Suppressor macrophage treated with lipopolysaccharide for 1 hour (primary cell): ENCODE measurements at regions not wholly inside any gene's neighbourhood (a gene's known extent, or its start where the extent isn't known, plus 50 kb on each side); places are given as distances from the start of the nearest gene placed in this dataset.

Experiments
- DNase-seq, 3 donors: peaks; one replicate each; pipeline ENCODE4 v3.0.0-alpha.2; 2020 to 2022

DNA sequence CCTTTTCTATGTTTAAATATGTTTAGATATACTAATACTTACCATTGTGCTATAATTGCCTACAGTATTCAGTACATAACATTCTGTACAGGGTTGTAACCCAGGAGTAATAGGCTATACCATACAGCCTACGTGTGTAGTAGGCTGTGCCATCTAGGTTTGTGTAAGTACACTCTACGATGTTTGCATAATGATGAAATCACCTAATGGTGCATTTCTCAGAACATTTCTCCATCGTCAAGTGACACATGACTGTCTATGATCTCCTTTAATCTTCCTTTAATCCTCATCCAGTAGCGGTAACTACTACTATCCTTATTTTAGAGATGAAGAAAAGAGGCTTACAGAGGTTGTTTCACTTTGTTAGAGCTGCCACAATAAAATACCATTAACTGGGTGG is 369.2 kb downstream of the PLK2 start:
- no peak for DNase-seq

DNA sequence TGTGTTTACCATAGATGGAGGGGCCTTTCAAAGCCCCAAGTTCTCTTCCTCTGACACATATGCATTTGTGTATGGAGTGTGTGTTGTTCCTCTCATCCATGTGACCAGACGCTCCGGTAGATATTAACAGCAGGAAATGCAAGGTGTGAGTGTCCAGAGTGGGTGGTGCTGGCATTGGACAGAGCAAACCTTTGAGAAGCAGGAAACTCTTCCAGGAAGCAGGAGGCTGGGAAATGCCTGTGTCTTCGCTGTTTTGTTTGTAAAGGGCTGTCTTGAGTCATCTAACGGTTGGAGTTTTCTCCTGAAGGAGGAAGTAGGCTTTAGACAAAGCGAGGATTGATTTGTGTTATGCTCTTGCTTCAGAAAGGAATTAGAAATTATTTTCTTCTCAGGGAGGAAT is 370.9 kb downstream of the PLK2 start:
- peak in 1 of 3 donors; percentile 1 for DNase-seq

DNA sequence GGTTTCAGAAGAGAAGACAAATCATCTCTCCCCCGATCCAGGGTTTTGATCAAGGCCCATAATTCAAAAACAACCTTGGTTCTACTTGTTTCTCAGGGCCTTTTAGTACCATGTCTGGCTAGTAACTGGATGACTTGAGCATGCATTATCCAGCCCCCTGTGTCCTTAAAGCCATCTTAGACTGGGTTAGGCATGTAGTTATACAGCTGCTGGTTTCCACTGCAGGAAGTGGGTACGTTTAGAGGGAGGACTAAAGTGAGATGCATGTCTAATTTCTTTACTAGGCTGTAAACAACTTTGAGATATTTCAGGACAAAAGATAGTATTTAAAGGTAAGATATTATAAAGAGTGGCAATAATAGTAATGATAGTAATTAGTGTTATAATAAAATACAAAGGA is 372.0 kb downstream of the PLK2 start:
- no peak for DNase-seq

DNA sequence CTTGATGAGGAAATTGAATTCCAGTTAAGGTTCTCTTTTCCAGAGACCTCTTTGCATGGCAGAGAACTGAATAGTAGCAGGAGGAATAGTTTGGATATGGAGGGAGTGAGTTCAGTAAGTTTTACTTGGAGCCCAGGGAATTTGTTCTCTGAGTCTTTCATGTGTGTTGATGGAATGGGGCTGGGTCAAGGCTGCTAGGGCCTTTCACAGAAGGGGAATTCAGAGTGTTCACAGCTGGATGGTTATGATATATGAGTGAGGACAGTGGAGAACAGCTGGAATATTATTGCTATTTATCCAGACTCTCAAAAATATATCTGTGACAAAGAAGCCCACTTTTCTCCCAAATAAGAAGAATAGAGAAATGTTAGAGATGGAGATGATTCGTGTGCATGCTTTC is 372.8 kb downstream of the PLK2 start:
- no peak for DNase-seq

DNA sequence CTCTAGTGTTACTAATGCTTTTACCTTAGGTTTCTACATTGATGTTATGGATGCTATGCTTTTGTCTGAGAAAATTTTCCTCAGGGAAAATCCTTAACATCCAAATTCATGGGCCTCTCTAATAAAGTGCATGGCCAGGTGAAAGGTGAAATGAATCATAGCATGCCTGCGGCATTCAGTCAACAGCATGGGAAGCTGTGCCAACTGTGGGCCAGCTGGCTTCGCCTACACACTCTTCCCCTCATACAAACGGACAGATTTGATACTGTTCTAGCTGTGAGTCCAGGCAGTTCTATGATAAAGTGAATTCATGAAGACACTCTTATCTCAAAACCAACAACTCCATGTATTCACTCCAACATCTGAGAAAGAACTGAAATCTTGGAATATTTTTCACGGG is 374.1 kb downstream of the PLK2 start:
- no peak for DNase-seq

DNA sequence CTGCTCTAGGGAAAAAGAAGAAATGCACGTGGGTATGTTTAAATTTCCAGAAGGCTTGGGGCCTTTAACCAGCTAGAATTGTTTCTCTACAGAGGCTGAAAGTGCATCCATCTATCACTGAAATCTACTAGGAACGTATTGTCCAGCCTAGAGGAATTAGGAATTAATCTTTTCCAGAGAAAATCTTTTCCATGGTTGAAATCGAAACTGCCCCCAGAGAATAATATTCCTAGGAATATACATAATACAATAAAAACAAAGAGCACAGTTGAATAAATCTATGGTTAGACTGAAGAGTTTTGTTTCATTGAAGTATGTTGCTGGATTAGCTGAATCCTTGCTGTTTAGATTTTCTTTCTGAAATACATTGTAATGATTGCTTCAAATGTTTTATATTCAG is 378.5 kb downstream of the PLK2 start:
- no peak for DNase-seq

DNA sequence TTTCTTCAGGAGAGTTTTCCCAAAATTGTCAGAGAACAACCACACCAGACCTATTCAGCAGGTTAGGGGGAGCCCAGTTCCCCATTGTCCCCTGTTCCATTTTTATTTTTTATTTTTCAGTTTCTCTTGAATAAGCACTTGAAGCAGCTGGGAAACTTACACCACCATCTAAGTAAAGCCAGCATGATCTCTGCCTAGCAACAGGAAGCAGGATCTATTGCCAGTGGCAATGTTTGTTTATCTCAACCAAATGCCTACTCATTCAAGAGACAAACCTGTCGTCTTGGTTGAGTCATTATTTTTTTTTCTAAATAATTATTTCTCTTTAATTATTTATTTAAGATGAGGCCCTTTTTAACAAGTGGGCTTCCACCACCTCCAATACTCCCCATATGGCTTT is 379.3 kb downstream of the PLK2 start:
- DNase-seq = no peak

DNA sequence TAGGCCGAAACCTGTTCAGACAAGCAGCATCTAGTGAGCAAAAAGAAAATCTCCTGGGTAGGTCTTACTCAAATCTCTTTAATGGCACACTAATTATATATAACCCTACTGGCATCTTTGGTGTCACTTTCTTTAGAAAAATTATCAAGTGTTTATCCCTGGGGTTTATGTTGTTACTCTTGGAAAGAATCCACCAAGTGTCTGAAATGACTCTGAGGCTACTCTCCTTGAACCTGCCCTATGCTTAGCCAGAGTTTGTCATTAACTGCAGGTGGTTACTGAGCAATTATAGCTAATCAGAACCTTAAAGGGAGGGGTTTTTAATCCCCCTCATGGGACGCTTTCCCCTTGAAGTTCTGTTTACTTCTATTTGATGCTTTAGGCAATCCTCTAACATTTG is 381.9 kb downstream of the PLK2 start:
- DNase-seq = no peak

DNA sequence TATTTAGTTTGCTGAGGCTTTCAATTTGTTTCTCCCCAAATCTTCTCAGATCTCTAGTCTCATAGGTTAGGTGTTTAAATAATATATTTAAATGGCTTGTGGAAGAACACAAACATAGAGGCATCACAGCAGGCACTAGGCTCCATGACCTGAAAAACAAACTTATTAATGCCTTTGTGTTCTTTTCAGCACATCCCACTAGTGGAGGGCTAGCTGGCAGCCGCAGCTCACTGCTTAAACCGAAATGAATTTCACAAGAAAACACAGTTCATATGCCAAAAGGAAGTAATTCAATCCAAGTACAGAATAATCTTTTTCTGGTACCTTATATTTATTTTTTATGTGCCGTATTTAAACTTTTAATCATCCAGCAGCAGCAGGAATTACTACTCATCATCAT is 382.5 kb downstream of the PLK2 start:
- no peak for DNase-seq

DNA sequence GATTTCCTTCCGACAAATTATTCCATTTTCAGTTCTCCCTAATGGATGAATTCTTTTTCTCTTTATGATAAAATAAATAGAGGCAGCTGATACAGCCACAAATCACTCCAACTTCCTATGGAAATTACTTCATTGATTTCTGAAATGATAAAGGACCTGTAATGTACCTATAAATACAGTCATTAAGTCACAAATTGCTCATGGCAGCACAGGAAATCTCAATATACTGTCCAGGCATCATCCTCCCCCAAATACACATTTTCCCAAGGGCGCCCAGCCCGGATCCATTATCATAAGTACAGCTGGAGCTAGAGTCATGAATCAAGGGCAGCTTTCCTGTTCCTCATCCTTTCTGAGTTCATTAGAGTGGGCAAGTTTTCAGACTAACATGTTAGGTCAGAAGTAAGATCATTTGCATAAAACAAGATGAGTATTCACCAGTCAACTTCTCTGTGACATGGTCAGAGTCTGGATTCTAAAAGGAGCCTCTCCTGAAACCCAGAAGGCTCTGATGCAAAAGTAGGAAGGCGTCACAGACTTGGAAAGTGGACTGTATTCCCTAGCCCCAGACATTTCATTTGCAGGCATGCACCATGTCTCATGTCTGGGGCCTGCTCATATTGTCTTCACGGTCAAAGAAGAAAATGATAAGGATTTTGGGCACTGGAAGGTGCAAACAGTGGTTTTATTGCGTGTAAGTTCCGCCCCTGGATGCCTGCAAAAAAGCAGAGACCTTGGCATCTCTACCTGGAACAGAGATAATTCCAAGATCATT is 383.2 kb downstream of the PLK2 start:
- no peak for DNase-seq

DNA sequence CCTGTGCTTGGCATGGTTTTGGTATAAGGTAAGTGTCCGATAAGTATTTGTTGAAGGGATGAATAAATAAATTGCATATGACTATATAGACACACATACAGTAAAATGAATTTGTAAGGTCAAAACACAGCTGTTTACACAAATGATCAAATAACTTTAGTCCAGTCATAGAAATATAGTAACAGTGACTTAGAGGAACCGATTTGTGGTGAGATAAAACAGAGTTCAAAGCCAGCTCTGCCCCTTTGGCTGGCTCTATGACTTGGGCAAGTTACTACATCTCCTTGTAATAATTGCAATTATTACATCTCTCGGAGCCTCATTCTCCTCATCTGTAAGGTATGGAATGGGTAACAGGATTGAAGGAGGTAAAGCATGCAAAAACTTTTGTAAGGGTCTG is 384.0 kb downstream of the PLK2 start:
- DNase-seq = no peak

DNA sequence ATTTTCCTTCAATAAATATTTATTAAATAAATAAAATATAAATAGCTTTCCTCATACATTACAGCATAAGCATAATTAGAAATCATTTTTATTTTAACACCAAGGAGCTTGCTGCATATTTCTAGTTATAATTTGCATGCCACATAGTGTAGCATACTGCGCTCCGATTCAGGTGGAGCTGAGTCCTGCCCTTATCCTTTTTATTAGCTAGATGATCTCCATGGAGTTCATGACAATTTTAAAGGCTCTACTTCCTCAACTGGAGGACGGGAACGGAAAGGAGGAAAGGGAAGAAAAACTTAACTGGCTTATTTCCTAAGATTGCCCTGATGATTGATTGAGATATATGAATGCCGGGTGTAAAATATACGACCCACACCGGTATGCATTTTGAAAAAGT is 385.2 kb downstream of the PLK2 start:
- no peak for DNase-seq

DNA sequence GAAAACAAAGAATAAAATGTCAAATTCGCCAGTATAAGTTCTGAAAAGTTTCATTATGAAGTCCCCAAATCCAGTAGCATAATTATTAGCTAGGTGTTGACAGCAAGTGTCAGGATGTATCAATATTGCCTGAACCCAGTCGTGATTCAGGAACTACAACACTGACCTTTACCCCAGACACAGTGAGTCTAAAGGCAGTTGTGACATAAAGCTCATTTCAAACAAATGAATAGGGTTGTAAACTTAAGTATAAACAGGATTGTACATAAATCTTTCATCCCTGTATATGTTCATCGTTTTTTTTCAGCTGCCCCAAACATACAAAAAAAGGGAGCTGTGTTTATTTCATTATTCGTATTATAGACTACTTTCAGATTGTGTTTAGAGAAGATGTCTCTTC is 385.7 kb downstream of the PLK2 start:
- no peak for DNase-seq

DNA sequence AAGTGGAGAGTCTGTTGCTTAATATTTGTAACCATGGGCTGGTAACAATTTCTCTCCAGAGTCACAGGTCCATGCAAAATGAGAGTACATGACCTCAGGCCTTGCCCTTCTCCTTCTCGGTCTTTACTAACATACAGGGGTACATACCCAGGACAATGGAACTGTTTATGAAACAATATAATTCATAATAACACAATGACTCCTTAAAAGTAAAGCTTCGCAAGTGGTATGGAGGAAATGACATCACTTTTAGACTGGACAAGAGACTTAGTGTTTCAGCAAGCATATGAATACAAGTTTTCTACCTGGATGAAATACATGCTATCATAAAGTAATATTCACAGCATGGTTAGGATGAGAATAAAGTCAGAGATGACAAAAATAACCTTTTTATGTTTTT is 386.6 kb downstream of the PLK2 start:
- DNase-seq = no peak

DNA sequence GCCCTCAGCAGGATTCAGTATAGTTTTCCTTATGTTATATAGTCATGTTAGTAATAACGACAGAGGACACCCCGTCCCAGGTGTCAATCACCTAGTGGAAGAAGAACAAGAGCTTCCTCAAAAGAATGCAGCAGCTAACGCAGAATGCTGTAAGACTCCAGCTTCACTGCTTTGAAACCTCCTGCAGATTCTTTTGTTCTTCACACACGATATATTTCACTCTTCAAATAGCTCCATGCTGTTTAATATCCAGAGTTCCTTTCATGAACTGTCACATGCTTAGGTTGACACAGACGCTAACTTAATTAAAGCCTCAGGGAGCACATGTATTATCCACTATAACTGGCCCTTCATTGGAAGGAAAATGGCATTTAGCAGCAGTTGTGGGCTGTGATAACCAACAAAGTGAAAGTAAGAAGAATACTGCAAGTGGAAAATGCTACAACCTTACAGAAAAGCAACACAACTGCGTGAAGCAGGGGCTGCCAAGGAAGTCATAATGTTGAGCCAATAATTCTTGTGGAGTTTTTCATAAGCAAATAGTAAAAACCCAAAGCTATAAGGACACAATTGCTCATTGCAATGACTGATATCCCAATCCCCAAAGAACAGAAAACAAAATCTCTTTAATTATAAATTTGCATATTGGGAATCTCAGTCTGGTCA is 387.5 kb downstream of the PLK2 start:
- no peak for DNase-seq

DNA sequence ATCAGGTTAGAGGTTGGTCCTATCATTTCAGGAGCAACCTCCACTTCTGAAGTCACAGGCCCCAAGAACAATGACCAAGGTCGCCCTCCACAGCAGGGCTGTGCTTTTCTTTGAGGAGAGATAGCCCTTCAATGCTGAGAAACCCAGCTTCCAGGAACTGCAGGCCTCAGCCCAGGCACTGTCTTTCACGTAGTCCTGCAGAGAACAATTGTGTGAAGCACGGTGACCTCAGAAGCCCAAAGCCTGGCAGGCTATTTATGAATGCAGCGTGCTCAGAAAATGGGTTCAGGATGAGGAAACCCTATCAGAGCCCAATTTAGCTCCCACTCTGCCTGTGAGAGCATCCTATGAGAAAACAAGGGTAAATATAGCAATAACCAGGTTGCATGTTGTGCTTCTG is 388.3 kb downstream of the PLK2 start:
- DNase-seq = no peak

DNA sequence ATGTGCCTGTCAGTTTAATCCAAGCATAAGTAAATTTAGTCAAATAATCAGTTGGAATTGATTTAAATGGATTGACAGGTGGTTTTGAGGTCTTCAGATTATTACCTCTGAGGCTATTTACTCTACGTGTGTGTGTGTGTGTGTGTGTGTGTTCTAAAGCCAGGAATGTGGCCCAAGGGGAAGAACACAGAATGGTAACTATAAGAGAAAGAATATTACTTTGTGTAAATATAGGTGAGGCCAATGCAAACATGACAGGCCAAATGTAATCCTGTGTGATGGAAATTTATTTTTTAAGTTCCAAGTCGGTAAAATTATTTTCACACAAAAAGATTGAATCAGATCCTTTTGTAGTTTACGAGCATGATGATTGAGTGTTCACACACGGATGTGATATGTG is 390.0 kb downstream of the PLK2 start:
- DNase-seq = no peak

DNA sequence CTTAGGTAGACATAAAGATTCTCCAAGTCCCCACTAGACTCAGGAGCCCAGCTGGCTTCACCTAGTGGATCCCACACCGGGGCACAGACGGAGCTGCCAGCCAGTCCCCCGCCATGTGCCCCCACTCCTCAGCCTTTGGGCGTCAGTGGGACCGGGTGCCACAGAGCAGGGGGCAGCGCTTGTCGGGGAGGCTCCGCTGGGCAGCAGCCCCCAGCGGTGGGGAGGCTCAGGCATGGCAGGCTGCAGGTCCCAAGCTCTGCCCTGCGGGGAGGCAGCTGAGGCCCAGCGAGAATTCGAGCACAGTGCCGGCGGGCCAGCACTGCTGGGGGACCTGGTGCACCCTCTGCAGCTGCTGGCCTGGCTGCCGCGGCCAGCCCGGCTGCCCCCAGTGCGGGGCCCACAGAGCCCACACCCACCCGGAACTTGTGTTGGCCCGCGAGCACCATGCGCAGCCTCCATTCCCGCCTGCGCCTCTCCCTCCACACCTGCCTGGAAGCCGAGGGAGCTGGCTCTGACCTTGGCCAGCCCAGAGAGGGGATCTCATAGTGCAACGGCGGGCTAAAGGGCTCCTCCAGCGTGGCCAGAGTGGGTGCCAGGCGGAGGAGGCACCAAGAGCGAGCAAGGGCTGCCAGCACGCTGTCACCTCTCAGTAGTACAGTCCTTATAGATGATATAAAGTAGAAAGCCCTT is 390.7 kb downstream of the PLK2 start:
- no peak for DNase-seq

DNA sequence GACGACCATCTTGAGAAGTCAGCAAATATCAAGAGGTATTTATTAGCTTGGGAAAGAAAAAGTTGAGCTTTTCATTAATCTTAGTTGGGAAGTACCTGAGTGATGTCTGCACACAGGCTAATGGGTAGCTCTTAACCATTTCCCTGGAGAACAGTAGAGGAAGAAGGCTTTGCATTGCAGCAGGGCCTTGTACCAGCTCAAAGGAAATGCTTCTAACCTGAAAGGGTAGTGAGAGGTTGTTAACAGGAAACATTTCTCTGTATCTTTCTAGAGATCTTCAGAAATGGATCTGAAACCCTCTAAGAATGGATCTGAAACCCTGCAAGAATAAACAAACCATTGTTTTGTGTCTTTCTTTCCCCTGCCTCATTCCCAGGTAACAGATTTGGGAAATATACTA is 393.3 kb downstream of the PLK2 start:
- no peak for DNase-seq

DNA sequence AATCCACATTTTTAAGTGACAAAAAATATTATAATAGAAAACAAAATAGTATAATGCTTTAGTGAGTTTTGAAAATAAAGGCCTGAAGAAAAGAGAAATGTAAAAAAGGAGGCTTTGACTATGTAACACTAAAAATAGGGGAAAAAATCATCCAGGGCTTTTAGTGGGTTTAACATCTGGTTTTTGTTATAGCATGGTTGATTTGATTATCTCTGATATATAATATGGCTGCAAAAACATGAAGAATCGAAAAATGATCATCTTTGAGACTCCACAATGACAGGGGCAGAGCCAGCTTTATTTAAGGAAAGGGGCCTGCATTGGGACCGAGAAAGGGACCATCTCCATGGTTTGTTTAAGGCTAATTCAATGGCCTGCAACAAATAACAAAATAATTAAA is 393.8 kb downstream of the PLK2 start:
- no peak for DNase-seq

DNA sequence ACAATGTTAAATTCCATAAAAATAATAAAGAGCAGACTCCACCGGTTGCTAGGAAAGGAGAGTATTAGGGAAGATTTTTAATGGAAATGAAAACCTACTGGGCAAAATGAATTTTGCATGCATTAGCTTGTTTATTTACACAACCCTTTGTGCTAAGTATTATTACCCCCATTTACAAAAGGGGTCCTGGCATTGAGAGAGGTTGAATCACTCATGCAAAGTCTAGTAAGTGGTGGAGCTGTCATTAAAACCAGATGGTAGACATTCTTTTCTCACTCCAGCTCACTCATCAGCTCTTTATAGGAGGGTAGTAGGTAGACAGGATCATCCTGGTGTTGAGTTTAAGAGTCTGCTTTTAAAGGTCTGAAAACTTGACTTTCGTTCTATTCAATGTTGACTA is 395.1 kb downstream of the PLK2 start:
- DNase-seq = no peak

DNA sequence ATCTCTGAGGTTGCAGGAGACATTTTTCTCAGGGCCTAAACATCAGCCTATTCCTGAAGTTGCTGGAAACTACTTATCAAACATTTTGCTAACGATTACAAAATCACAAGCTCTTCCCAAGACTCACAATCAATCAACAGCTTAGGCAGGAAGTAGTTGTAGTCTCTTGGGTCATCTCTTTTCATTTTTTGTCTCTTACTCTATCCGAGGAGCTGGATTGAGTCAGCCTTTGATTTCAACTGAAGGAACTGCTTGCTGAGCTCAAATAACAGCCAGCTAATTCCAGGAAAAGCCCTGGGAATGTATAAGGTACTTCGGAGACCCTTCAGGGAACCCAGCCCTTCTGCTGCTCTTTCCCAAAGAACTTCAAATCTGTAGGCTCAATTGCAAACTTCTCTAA is 398.9 kb downstream of the PLK2 start:
- DNase-seq = no peak

DNA sequence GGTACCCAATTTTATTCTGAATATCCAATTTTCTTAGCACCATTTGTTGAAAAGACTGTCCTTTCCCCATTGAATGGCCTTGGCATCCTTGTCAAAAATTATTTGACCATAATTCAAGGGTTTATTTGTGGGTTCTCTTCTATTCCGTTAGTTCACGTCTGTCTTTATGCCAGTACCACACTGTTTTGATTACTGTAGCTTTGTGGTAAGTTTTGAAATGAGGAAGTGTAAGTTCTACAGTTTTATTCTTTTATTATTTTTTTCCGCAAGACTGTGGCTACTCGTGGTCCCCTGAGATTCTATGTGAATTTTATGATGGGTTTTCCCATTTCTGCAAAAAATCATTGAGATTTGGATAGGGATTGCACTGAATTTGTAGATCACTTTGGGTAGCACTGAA is 402.6 kb downstream of the PLK2 start:
- DNase-seq = no peak

DNA sequence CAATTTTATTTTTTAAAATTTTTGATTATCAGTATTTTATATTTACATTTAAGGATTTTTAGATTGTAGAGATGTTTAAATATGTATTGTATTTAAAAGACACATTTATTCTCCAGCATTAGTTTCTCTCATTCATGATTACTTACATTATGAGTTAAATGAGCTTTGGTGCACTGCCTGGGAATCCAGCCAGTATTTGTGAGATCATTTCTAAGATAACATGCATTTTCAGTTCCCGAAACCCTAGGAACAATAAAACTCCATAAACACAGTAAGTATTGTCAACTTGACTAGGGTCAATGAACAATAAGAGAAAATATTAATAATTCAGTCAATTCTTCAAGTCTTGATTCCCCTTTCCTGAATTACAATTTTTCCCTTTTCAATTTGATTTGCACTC is 403.3 kb downstream of the PLK2 start:
- DNase-seq = no peak
